ENCODE measurements at regions not wholly inside any gene's neighbourhood (a gene's known extent, or its start where the extent isn't known, plus 50 kb on each side); places are given as distances from the start of the nearest gene placed in this dataset.
A peak's percentile ranks its signal among the peaks of the same experiment; 100 is the strongest.
"Not testable (repeated sequence)": the region's sequence is repeated elsewhere in the genome, so short reads cannot be mapped to it uniquely, and the experiment has no call there.

DNA sequence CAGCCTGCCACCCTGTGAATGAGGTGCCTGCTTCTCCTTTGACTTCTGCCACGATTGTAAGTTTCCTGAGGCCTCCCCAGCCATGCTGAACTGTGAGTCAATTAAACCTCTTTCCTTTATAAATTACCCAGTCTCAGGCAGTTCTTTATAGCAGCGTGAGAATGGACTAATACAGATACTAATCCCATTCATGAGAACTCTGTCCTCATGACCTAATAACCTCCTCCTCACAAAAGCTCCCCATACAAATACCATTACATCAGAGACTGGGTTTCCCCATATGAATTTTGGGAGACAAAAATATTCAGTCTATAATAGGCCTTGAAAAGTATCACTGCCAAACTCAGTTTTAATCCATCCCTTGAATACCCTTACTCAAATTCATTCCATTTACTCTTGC lies 199.0 kb downstream of the FRK start:
- peaks cover 11% of the 10 kb centered on the region for H3K9me3 Mint-ChIP-seq
- H3K4me3 Mint-ChIP-seq, H3K4me3 ChIP-seq: not testable (repeated sequence)

DNA sequence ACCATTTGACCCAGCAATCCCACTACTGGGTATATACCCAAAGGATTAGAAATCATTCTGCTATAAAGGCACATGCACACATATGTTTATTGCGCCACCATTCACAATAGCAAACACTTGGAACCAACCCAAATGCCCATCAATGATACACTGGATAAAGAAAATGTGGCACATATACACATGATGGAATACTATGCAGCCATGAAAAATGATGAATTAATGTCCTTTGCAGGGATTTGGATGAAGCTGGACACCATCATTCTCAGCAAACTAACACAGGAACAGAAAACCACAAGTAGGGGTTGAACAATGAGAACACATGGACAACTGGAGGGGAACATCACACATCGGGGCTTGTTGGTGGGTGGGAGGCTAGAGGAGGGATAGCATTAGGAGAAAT lies 201.1 kb downstream of the FRK start:
- ATAC-seq; H3K4me1 ChIP-seq (ENCODE audit: insufficient read depth); H3K9me2 ChIP-seq (ENCODE audit: insufficient read depth); H3K27me3 Mint-ChIP-seq (ENCODE audit: insufficient read depth, low read depth, poor library complexity); H3K4me1 Mint-ChIP-seq; H3K36me3 ChIP-seq (ENCODE audit: insufficient read depth); H2AFZ ChIP-seq; DNase-seq (ENCODE audit: low spot score); H3K27me3 ChIP-seq (ENCODE audit: insufficient read depth); H4K20me1 ChIP-seq (replicated peaks; ENCODE audit: insufficient read depth); H3K27ac Mint-ChIP-seq; H3K27ac ChIP-seq (ENCODE audit: low read depth); H3K79me2 ChIP-seq (replicated peaks; ENCODE audit: insufficient read depth); H3K4me3 Mint-ChIP-seq; H3F3A ChIP-seq (replicated peaks; ENCODE audit: low read depth); H3K4me3 ChIP-seq; H3K36me3 Mint-ChIP-seq (ENCODE audit: low read depth); H3K4me2 ChIP-seq: not testable (repeated sequence)
- peaks cover 30% of the 10 kb centered on the region for H3K9me3 Mint-ChIP-seq

More for the DNA sequence above, 199.0 kb downstream of the FRK start:
- H3K9me2 ChIP-seq (ENCODE audit: insufficient read depth); ATAC-seq; H3K36me3 Mint-ChIP-seq (ENCODE audit: low read depth); H4K20me1 ChIP-seq (replicated peaks; ENCODE audit: insufficient read depth); H3K4me1 ChIP-seq (ENCODE audit: insufficient read depth); H3K27ac ChIP-seq (ENCODE audit: low read depth); H3K27me3 ChIP-seq (ENCODE audit: insufficient read depth); H3K36me3 ChIP-seq (ENCODE audit: insufficient read depth); DNase-seq (ENCODE audit: low spot score); H3K4me2 ChIP-seq; H3K27me3 Mint-ChIP-seq (ENCODE audit: insufficient read depth, low read depth, poor library complexity); H3K4me1 Mint-ChIP-seq; H2AFZ ChIP-seq; H3K79me2 ChIP-seq (replicated peaks; ENCODE audit: insufficient read depth); H3F3A ChIP-seq (replicated peaks; ENCODE audit: low read depth): not testable (repeated sequence)
- 0 out of 2 replicates have a peak overlapping the region, but pooled peaks have one; percentile 25 for H3K27ac Mint-ChIP-seq

DNA sequence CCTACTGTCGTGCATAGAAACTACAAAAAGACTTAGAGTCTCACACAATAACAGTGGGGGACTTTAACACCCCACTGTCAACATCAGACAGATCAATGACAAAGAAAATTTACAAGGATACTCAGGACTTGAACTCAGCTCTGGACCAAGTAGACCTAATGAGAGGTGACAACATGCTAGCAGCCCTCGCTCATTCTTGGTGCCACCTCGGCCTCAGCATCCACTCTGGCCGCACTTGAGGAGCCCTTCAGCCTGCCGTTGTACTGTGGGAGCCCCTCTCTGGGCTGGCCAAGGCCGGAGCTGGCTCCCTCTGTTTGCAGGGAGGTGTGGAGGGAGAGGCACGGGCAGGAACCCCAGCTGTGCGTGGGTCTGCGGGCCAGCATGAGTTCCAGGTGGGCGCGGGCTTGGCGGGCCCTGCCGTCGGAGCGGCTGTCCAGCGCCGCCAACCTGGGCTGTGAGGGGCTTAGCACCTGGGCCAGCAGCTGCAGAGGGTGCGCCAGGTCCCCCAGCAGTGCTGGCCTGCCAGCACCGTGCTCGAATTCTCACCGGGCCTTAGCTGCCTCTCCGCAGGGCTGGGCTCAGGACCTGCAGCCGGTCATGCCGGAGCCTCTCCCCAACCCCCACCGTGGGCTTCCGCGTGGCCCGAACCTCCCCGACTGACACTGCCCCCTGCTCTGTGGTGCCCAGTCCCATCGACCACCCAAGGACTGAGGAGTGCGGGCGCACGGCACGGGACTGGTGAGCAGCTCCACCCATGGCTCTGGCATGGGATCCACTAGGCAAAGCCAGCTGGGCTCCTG lies 205.6 kb downstream of the FRK start:
- Mint-ChIP-seq H3K4me1 (no peaks in the 10 kb centered on the region), H3K4me3 (no peak overlapping the region; the same call in 2 of the 3 replicates), H3K9me3 (peaks cover 45% of the 10 kb centered on the region), H3K27ac (no peak overlapping the region), H3K27me3 (ENCODE audit: insufficient read depth, low read depth, poor library complexity) (no peaks in the 10 kb centered on the region), H3K36me3 (ENCODE audit: low read depth) (peaks cover 25% of the 10 kb centered on the region)
- Histone ChIP-seq H3K4me3 (no peak overlapping the region), H3K36me3 (ENCODE audit: insufficient read depth) (peaks cover 5% of the 10 kb centered on the region; the same call in 1 of the 2 replicates), H3K79me2 (replicated peaks; ENCODE audit: insufficient read depth) (no peaks in the 10 kb centered on the region), H3K4me2 (no peak overlapping the region), H4K20me1 (replicated peaks; ENCODE audit: insufficient read depth) (no peaks in the 10 kb centered on the region), H3K9me2 (ENCODE audit: insufficient read depth) (no peaks in the 10 kb centered on the region), H3K27ac (ENCODE audit: low read depth) (no peak overlapping the region), H3K4me1 (ENCODE audit: insufficient read depth) (no peaks in the 10 kb centered on the region), H3K27me3 (ENCODE audit: insufficient read depth) (no peaks in the 10 kb centered on the region), H2AFZ (no peak overlapping the region), H3F3A (replicated peaks; ENCODE audit: low read depth) (no peaks in the 10 kb centered on the region)
- no peak for ATAC-seq
- no peak for DNase-seq (ENCODE audit: low spot score)
- TF ChIP-seq EZH2 (IDR thresholded peaks at IDR 0.05; ENCODE audit: low read depth, unreplicated experiment) (no peak), JUNB (IDR thresholded peaks at IDR 0.05; ENCODE audit: unreplicated experiment) (no peak), EZH2phosphoT487 (IDR thresholded peaks at IDR 0.05; ENCODE audit: unreplicated experiment) (no peak), ZNF331 (CRISPR knock-in tag; IDR thresholded peaks at IDR 0.05; ENCODE audit: low read depth) (no peak), NANOG (IDR thresholded peaks at IDR 0.05; ENCODE audit: borderline replicate concordance) (no peak), STAT1 (IDR thresholded peaks at IDR 0.05; ENCODE audit: unreplicated experiment) (no peak), ZNF114 (CRISPR knock-in tag; IDR thresholded peaks at IDR 0.05) (no peak), POLR2AphosphoS5 (IDR thresholded peaks at IDR 0.05; ENCODE audit: low read depth) (no peak)
- TF ChIP-seq, protein P1, sequence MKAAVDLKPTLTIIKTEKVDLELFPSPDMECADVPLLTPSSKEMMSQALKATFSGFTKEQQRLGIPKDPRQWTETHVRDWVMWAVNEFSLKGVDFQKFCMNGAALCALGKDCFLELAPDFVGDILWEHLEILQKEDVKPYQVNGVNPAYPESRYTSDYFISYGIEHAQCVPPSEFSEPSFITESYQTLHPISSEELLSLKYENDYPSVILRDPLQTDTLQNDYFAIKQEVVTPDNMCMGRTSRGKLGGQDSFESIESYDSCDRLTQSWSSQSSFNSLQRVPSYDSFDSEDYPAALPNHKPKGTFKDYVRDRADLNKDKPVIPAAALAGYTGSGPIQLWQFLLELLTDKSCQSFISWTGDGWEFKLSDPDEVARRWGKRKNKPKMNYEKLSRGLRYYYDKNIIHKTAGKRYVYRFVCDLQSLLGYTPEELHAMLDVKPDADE (IDR thresholded peaks at IDR 0.05) = no peak
- TF ChIP-seq, protein P2, sequence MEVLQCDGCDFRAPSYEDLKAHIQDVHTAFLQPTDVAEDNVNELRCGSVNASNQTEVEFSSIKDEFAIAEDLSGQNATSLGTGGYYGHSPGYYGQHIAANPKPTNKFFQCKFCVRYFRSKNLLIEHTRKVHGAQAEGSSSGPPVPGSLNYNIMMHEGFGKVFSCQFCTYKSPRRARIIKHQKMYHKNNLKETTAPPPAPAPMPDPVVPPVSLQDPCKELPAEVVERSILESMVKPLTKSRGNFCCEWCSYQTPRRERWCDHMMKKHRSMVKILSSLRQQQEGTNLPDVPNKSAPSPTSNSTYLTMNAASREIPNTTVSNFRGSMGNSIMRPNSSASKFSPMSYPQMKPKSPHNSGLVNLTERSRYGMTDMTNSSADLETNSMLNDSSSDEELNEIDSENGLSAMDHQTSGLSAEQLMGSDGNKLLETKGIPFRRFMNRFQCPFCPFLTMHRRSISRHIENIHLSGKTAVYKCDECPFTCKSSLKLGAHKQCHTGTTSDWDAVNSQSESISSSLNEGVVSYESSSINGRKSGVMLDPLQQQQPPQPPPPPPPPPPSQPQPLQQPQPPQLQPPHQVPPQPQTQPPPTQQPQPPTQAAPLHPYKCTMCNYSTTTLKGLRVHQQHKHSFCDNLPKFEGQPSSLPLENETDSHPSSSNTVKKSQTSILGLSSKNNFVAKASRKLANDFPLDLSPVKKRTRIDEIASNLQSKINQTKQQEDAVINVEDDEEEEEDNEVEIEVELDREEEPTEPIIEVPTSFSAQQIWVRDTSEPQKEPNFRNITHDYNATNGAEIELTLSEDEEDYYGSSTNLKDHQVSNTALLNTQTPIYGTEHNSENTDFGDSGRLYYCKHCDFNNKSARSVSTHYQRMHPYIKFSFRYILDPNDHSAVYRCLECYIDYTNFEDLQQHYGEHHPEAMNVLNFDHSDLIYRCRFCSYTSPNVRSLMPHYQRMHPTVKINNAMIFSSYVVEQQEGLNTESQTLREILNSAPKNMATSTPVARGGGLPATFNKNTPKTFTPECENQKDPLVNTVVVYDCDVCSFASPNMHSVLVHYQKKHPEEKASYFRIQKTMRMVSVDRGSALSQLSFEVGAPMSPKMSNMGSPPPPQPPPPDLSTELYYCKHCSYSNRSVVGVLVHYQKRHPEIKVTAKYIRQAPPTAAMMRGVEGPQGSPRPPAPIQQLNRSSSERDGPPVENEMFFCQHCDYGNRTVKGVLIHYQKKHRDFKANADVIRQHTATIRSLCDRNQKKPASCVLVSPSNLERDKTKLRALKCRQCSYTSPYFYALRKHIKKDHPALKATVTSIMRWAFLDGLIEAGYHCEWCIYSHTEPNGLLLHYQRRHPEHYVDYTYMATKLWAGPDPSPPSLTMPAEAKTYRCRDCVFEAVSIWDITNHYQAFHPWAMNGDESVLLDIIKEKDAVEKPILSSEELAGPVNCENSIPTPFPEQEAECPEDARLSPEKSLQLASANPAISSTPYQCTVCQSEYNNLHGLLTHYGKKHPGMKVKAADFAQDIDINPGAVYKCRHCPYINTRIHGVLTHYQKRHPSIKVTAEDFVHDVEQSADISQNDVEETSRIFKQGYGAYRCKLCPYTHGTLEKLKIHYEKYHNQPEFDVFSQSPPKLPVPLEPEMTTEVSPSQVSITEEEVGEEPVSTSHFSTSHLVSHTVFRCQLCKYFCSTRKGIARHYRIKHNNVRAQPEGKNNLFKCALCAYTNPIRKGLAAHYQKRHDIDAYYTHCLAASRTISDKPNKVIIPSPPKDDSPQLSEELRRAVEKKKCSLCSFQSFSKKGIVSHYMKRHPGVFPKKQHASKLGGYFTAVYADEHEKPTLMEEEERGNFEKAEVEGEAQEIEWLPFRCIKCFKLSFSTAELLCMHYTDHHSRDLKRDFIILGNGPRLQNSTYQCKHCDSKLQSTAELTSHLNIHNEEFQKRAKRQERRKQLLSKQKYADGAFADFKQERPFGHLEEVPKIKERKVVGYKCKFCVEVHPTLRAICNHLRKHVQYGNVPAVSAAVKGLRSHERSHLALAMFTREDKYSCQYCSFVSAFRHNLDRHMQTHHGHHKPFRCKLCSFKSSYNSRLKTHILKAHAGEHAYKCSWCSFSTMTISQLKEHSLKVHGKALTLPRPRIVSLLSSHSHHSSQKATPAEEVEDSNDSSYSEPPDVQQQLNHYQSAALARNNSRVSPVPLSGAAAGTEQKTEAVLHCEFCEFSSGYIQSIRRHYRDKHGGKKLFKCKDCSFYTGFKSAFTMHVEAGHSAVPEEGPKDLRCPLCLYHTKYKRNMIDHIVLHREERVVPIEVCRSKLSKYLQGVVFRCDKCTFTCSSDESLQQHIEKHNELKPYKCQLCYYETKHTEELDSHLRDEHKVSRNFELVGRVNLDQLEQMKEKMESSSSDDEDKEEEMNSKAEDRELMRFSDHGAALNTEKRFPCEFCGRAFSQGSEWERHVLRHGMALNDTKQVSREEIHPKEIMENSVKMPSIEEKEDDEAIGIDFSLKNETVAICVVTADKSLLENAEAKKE (CRISPR knock-in tag; IDR thresholded peaks at IDR 0.05) = no peak

Measured in GM23338 (cell line).